GM18867 (cell line): ENCODE measurements at regions not wholly inside any gene's neighbourhood (a gene's known extent, or its start where the extent isn't known, plus 50 kb on each side); places are given as distances from the start of the nearest gene placed in this dataset.

Experiments
- ATAC-seq: cut with Tn5 transposase; IDR thresholded peaks from one replicate; pipeline ENCODE4 v1.9.1; 2021; ENCODE audit warnings: mild to moderate bottlenecking, moderate library complexity; ENCODE audit not compliant: unreplicated experiment

DNA sequence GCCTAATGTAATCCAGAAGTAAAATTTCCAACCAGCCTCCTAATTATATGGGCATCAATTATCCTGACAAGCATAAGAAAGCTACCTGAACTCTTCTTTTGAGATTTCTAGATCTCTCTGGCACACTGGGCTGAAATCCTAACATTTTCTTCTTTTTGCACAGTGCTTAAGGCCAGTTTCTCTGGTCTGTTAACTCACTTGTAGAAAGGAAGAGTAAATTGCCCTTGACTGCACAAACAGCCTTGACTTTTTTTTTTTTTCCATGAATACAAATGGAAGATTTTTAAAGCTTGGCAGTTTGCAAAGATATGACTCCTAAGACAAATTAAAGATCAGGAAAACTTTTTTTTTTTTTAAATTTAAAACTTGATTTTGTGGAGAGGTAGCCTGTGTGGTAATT, 291.2 kb upstream of the MON1B start:
- no peak for ATAC-seq

DNA sequence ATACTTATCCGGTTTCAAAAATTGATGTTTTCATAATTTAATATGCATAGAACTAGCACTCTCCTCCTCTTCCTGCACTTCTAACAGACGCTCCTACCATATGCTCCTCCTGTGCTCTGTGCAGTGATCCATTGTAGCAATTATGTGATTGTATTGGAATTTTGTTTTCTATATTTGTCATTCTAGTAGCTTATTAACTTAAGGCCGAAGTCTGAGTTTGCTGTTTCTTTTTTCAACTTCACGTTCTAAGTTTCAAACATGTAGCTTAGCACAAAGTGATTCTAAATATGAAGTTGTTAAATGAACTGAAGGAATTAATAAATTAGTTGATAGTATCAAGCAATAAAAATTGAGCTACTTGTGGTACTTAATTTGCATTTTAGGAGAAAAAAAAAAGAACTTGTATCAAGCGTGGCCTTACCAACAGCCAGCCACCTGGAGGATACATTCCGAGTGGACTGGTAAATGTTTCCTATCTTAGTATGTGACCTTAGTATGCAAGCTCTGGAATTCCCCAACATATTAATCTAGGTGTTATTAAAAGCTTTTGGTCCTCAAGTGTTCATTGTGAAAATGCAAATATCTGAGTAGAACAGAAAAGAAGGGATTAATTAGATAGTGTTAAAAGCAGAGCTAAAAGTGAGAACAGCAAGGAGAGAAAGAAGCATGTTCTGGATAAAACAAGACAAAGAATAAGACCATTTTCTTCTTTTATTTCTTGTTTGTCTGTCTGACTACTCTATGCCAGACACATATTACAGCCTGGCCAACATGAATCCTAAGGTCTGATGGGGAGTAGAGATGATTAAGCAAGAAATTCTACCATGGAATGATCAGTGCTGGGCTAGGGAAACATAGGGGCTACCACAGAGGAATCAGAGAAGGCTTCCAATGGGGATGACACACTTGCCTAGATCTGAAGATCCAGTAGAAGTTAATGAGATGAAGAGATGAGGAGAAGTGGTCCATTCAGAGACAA, 290.4 kb upstream of the MON1B start:
- no peak for ATAC-seq

DNA sequence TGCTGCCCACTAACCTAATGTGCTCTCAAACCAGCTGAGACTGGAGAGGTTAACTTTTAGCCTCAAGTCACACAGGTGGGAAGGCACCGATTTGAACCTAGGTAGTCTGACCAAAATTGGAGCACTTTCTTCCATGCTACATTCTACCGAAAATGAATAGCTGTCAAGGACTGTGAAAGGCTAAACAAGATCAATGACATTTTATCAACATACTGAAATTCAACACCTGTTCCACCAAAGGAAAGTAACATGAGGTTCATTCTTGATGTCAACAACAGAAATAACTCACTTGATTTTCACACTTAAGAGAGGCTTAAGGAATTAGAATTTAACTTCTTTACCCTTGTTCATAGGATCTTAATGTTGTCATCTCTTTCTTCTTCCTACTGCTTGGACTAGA, 284.4 kb upstream of the MON1B start:
- no peak for ATAC-seq

DNA sequence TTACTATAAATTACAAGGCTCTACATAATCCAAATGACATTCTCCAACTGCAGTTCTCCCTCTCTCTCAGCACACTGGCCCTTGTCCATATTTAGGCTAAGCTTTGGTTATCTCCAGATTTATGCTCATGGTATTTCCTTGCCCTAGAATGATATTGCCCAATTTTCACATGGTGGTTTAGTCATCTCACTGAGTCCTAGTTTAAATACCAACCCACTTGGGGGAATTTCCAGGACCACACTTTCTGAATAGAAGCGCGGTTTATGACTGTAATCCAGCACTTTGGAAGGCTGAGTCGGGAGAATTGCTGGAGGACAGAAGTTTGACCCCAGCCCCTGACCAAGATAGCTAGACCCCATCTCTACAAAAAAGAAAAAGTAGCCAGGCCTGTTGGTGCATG, 280.1 kb upstream of the MON1B start:
- no peak for ATAC-seq

DNA sequence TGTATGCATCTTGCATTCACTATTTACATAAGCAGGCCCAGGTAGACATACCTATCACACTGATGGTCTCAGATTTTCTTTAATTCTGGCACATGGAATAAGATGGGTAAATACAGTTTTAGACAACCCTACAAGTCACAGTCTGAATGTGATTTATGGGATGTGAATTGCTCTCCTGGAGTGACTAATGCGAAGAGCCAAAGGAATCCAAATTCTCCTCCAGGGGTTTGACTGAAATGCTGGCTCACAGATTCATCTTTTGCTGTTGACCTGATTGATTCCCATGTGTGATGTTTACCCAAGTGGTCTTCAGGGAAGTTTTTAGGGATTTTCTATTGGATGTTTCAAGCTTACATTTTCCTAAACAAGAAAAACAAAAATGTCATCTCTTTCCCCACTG, 277.9 kb upstream of the MON1B start:
- ATAC-seq = no peak

DNA sequence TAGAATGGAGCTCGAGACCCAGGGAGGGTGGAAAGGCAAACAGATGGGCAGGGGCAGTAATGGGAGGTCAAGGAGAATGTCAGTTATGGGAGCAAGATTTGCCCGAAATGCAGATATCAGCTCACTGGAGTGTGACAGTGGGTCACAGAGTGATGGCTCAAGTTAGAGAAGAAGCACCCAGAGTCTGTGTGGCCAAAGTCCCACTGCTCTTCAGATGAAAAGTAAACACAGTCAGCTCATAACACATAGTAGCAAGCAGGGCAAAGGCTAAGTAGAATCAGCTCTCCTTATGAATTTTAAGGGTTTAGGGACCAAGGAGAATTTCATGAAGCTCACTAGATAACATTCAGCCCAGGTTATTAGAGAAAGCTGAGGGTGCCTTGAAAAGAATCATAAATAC, 264.9 kb upstream of the MON1B start:
- ATAC-seq = no peak

DNA sequence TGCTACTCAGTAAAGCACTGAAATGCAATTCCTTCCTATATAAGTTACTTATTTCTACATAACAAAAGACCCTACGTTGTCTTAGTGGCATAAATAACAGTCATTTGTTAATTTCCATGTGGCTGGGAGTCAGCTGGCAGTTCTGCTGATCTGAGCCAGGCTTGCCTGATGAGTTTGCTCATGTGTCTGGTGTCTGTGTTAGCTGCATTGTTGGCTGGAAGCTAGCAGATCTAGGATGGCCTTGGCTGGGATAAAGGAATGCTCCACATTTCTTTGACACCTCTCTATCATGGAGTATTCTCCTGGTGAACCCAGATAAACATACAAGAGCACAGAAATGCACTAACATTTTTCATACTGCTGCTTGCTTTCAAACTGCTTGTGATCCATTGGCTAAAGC, 264.4 kb upstream of the MON1B start:
- no peak for ATAC-seq

DNA sequence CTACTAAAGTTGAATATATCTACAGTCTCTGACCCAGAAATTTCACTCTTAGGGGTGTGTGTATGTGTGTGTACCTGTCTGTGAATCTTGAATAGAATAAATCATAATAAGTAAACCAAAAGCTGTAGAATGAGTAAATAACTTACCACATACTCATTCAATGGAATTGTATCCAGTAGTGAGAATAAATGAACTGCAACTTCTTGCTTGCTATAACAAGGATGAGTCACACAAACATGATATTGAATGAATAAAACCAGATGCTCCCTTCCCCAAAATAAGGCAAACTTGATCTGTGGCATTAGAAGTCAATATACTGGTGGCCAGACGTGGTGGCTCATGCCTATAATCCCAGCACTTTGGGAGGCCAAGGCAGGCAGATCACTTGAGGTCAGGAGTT, 259.8 kb upstream of the MON1B start:
- ATAC-seq = no peak

DNA sequence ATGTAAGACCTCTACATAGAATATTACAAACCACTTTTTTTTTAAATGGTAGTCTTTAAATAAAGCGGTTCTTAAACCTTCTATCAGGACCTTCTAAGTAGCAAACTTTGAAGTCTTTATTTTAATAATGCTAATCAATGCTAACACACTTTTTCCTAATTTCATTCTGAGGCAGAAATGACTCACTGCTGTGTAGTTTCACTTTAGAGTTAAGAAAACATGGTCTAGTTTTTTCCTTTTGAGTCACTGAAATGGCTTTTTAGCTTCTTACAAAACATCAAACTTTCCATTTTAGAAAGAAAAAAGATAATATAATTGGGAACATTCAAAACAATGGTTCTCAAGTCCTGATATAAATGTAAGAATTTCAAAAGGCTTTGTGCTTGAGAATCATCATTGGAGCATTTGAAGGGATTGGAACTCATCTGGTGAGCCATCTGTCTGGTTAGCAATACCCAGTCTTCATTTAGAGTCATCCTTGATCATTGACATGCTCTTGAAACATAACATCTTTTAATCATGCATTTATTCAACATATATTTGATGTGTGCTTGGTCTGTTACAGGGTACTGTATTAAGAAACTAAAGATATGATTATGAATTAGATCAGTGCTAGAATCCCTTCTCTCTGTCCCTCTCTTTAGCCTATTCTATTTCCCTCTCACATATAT, 258.3 kb upstream of the MON1B start:
- ATAC-seq = peak; percentile 70

DNA sequence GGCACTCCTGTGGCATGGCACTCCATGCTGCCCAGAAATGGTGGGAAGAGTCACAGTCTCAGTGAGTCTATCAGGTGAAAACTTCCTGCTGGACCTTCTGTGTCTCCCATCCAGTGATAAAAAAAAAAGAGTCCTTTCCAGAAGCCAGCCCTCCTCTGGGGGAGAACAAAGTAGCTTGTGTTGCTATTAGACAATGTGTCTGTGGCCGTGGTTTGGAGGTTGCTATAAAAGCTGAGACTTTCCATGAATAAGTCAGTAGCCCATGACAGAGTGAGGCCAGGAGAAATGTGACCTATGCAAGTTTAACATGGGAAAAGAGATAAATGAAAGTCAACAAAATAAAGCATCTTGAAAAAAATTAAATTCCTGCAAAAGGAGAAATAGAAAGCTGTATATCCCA, 250.7 kb upstream of the MON1B start:
- no peak for ATAC-seq

DNA sequence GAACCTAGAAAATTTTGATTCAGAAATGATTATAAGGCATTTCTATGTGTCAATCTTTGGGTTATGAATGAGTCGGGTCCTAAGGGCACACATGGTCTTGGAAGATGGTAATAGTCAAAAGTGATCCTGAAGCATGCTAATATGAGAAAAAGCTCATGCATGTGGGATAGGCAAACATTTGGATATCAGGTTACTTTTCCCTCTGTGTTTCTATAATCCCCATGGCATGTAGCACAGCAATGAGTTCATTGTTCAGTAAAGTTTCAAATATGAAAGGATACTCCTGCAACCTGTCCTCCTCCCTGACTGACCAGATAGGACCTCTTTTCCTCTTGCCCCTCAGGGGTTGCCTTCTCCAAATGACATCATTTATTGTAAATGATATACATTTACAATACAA, 249.9 kb upstream of the MON1B start:
- ATAC-seq = no peak

DNA sequence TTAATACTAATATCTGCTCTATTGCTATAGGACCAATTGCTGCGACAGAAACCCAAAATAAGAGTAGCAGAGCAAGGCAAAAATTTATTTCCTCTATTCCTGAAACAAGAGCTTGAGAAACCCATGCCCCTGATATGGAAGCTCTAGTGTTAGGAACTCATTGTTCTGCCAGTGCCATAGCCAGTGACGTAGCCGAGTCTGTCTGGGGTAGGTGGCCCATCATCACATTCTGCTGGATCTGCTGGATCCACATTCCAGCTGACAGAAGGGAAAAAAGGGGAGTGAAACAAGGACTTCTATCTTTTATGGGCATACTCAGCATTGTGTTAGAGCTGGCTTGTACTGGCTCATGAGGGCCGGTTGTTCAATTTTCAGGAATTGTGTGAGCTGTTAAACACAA, 248.9 kb upstream of the MON1B start:
- no peak for ATAC-seq

DNA sequence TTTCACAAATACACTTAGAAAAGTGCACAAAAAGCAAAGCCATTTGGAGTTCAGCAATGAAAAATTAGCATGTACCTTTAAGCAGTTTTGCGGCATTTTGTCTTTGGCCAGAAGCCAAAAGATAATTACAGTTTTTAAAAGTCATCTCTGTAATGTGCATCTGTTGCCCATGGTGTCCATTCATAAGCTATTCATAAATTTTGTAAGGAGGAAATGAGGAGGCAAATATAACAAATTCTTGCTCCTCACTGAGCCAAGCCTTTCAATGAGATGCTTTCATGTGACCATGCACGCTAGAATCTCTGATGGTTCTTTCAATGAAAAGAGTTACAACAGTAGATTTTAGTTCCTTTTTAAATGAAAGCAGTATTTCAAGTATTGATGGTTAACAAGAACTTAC, 247.1 kb upstream of the MON1B start:
- ATAC-seq = no peak

DNA sequence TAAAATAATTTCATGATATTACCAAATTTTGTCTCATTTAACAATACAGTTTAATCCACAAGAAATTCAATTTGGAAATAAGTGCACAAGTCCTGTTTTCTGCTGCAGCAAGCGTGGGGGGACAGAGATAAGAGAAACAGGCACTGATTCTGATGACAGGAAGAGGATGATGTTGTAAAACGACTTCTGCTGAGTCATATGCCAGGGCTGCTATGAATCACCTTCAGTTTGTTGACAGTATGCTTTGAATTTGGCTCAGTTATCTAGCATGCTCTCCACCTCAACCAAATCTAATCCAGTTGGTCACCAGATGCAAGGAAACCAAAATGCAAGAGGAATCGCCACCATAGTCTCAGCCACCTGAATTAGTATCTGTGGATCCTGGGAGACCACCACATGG, 244.1 kb upstream of the MON1B start:
- ATAC-seq = no peak

DNA sequence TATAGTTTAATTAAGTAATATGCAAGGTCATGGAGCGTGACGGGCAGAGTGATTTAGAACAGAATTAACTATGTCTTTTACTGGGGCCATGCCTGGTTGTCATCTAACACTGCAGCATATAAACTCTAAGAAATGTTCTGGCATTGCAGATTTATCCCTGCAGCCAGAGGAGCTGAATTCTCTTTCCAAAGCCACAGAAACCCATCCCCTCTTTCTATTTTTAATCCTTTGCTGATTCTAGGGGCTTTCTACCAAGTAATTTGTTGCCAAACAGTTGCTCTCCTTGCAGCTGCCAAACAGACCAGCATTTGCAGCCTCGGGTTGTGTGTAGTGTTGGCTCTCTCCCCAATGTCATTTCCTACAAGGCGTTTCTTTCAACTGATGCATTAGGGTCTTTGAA, 243.2 kb upstream of the MON1B start:
- ATAC-seq = no peak

DNA sequence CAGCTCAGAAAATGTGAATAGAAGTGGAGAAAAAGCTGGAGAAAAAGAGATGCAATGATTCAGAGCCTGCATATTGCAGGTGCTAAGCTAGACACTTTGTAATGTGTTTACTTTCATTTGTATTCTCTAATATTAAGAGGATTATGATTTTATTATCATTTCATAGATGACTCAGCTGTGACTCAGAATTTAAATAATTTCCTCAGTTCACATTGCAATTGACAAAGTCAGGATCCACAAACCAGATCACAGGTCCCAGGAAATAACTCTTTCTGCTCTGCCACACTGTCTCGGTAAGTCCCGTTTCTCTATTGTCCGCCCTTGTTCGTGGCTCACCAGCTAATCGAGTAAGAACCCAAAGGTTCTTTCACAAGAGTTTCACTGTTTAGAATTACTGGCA, 235.4 kb upstream of the MON1B start:
- ATAC-seq = no peak

DNA sequence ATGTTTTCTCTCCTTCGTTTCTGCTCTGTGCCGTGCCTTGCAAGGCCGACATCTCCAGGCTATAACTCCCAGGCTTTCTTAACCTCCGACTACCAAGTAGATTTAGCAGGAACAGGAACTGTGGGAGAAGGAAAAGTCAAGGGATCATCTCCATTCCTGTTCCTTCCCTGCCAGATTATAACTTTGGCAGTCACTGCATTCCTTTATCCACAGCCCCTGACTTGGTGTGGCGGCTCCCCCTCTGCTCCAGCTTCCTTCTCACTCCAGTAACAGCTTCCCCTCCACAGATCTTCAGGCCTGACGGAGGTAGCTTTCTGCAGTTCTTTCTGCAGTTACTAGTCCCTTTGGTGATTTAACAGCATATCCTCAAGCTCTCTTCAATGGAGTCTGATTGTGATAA, 234.6 kb upstream of the MON1B start:
- no peak for ATAC-seq

DNA sequence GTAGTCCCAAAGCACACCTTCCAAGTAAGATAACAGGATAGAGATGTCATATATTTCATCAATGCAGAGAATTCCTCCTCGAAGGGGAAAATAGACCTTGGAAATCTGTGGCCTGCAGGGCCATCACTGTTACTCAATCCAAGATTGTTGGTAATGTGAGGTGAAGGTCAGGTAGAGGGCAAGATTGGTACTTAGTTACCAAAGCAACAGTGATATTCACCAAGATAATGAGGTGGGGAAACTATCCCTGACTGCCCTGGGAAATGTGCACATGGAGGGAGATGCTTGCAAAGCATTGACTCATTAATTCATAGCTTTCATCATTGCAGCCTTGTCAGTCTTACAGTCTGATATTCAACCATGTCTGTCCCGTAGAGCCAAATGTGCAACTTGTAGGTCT, 234.1 kb upstream of the MON1B start:
- ATAC-seq = no peak

DNA sequence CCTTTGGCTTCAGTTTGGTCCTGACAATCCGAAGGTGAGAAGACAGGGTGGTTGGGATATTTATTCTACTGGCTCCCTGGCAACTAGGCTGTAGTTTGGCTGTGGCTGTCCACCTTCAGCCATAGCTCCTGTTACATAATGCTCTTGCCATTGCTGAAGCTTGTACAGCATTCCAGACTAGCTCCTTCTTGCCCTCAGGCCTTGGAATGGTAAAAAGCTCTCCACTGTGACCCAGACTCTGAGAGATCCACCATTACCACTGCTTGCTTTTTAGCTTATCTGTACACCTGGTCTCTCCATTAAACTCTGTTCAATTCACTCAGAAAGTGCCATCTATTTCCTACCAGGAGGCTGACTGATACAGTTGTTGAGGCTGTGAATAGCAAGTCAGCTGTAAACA, 231.8 kb upstream of the MON1B start:
- no peak for ATAC-seq

DNA sequence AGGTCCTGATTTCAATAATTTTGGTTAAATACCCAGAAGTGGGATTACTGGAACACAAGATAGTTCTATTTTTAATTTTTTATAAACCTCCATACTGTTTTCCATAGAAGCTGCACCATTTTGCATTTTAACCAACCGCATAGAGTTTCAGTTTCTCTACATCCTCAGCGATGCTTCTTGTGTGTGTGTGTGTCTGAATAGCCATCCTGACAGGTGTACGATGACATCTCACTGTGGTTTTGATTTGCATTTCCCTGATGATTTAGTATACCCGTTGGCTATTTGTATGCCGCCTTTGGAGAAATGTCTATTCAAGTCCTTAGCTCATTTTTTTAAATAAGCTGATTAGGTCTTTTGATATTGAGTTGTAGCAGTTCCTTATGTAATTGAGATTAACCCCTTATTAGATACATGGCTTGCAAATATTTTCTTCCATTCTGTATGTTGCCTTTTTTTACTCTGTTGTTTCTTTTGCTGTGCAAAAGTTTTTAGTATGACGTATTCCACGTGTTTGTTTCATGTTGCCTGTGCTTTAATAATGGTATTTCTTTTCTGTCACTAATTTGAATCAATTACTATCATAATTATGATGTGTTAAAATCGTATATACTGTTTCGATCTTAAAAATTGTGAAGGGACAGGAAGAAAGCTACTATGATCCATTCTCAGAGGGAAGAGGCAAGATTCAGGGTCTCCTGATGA, 227.2 kb upstream of the MON1B start:
- peak; percentile 95 for ATAC-seq

DNA sequence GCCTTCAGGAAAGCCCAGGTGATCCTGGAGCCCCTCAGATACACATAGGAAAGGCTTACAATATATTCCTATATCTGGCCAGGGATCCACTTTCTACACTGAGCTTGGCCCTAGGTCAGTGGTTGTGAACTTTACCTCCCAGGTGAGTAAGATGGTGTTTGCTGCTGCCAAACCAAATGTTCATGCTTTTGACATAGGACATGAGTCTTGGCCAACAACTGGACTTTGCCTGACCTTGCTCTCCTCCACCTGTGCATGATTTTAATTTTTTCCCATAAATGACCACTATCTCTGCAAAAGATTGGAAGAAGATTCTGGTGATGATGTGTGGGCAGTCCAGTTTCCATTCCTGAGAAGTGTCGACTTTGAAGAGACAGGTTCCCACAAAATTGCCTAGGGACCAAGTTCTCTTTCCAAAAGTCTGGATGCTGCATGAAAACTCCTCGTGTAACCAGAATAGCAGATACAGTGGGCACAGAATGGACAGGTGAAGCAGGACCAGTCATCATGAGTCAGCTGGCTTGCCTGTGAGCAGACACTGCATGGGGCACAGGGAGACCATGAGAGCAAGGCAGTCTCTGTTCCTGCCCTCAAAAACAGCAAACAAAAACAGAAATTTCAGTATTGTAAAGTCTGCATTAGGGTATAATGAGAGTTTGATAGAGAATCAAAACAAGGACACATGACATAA, 226.4 kb upstream of the MON1B start:
- ATAC-seq = no peak
